Neural cell (in vitro differentiated cells): ENCODE measurements at regions not wholly inside any gene's neighbourhood (a gene's known extent, or its start where the extent isn't known, plus 50 kb on each side); places are given as distances from the start of the nearest gene placed in this dataset.

Experiments used
- H2AFZ ChIP-seq: fragments of 200-600, 300-800 bp; sonication (generic), shearing (Covaris generic); 2 replicates; pipeline ENCODE4 v1.6.0; 2014; ENCODE audit warnings: low read depth, mild to moderate bottlenecking, antibody characterized with exemption, low read length, moderate library complexity
- H3F3A ChIP-seq: fragments of 200-600 bp; shearing (Covaris generic); 2 replicates; pipeline ENCODE4 v1.6.1; 2016; ENCODE audit warnings: mild to moderate bottlenecking, moderate library complexity, mixed read lengths, antibody characterized with exemption, low read length; ENCODE audit not compliant: insufficient read depth, poor library complexity, severe bottlenecking
- H3K27ac ChIP-seq: fragments of 200-600, 300-800 bp; sonication (generic), shearing (Covaris generic); 2 replicates; pipeline ENCODE4 v1.5.1; 2014; ENCODE audit warnings: mild to moderate bottlenecking, low read length, moderate library complexity
- H3K27me3 ChIP-seq: fragments of 300-800, 200-600 bp; sonication (generic), shearing (Covaris generic); 2 replicates; pipeline ENCODE4 v1.6.0; 2014; ENCODE audit warnings: mild to moderate bottlenecking, low read depth, low read length, moderate library complexity; ENCODE audit not compliant: insufficient read depth
- H3K36me3 ChIP-seq: fragments of 300-800, 200-600 bp; sonication (generic), shearing (Covaris generic); 2 replicates; pipeline ENCODE4 v1.5.1; 2014; ENCODE audit warnings: mild to moderate bottlenecking, antibody characterized with exemption, low read length, moderate library complexity; ENCODE audit not compliant: insufficient read depth
- H3K4me2 ChIP-seq: fragments of 300-800, 200-600 bp; sonication (generic), shearing (Covaris generic); 2 replicates; pipeline ENCODE4 v1.6.0; 2014; ENCODE audit warnings: mild to moderate bottlenecking, low read length
- H3K4me3 ChIP-seq: fragments of 300-800, 200-600 bp; sonication (generic), shearing (Covaris generic); 2 replicates; pipeline ENCODE4 v1.5.1; 2014; ENCODE audit warnings: mild to moderate bottlenecking, low read length, moderate library complexity
- H3K79me2 ChIP-seq: fragments of 200-600 bp; shearing (Covaris generic); replicated peaks from 2 replicates; pipeline ENCODE4 v1.6.0; 2014; ENCODE audit warnings: mild to moderate bottlenecking, low read length, moderate library complexity; ENCODE audit not compliant: insufficient read depth
- H3K9ac ChIP-seq: fragments of 300-800, 200-600 bp; sonication (generic), shearing (Covaris generic); 2 replicates; pipeline ENCODE4 v1.6.1; 2016; ENCODE audit warnings: mild to moderate bottlenecking, low read length, mixed read lengths
- H3K9me2 ChIP-seq: fragments of 200-600 bp; shearing (Covaris generic); 2 replicates; pipeline ENCODE4 v1.6.1; 2016; ENCODE audit warnings: mild to moderate bottlenecking, low read length, mixed read lengths; ENCODE audit not compliant: insufficient read depth
- H3K9me3 ChIP-seq: fragments of 200-600, 300-800 bp; sonication (generic), shearing (Covaris generic); 2 replicates; pipeline ENCODE4 v1.6.1; 2016; ENCODE audit warnings: mild to moderate bottlenecking, mixed run types, low read length, moderate library complexity, mixed read lengths
- H4K20me1 ChIP-seq: fragments of 200-600 bp; shearing (Covaris generic); 2 replicates; pipeline ENCODE4 v1.6.1; 2016; ENCODE audit warnings: mild to moderate bottlenecking, mixed run types; ENCODE audit not compliant: insufficient read depth
- EP300 ChIP-seq: fragments of 450-650 bp; conservative IDR thresholded peaks from 2 replicates; pipeline ENCODE4 v1.6.1; 2014; ENCODE audit warnings: antibody characterized with exemption, mild to moderate bottlenecking, moderate library complexity; ENCODE audit not compliant: poor library complexity, severe bottlenecking
- EZH2 ChIP-seq: fragments of 200-600, 300-800 bp; shearing (Covaris generic), sonication (generic); IDR thresholded peaks from 2 replicates; pipeline ENCODE4 v1.6.1; 2014; ENCODE audit warnings: antibody characterized with exemption, low read length, borderline replicate concordance, mild to moderate bottlenecking; ENCODE audit not compliant: insufficient read depth, poor library complexity, severe bottlenecking
- MXI1 ChIP-seq: fragments of 450-650 bp; conservative IDR thresholded peaks from 2 replicates; pipeline ENCODE4 v1.6.1; 2014; ENCODE audit warnings: antibody characterized with exemption, mild to moderate bottlenecking; ENCODE audit not compliant: poor library complexity, severe bottlenecking
- POLR2AphosphoS5 ChIP-seq: IDR thresholded peaks from 2 replicates; pipeline ENCODE4 v1.6.1; 2012
- REST ChIP-seq: IDR thresholded peaks from 2 replicates; pipeline ENCODE4 v1.6.1; 2012; ENCODE audit warnings: borderline replicate concordance
- SMC3 ChIP-seq: fragments of 450-650 bp; conservative IDR thresholded peaks from 2 replicates; pipeline ENCODE4 v1.6.1; 2014; ENCODE audit warnings: antibody characterized with exemption, mild to moderate bottlenecking, moderate library complexity; ENCODE audit not compliant: poor library complexity
- TAF1 ChIP-seq: IDR thresholded peaks from 2 replicates; pipeline ENCODE4 v1.6.1; 2012; ENCODE audit warnings: low read depth
- TF ChIP-seq, protein P1 (sequence below): fragments of 450-650 bp; IDR thresholded peaks from 2 replicates; pipeline ENCODE4 v1.5.1; 2014; ENCODE audit warnings: antibody characterized with exemption, mild to moderate bottlenecking, moderate library complexity; ENCODE audit not compliant: poor library complexity, severe bottlenecking

DNA sequence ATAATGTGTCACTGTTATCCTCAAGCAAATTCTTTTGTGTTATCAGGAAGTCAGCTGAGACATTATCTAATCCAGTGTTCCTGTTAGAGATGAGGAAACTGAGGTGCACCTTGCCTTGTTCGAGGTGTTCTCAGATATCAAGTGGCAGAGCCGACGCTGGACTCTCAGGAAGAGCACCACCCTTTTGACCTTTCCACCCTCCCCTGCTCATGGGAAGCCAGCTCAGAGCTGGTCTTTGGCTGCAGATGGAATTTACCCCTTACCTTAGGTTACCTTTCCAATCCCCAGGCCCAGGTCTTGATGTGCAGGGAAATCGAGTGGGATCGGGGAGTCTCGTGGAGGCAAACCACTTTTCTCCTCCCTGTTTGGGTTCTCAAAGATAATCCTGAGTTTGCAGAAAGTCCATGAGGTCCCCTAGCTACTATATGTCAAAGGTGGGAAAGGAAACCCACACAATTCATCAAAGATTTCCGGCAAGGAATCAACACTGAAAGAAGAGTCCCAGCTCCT lies 62.9 kb upstream of the PIM1 start:
- Histone ChIP-seq H3K27me3 (no peaks in the 10 kb centered on the region), H3K36me3 (no peaks in the 10 kb centered on the region), H3K9me2 (no peaks in the 10 kb centered on the region), H3F3A (no peaks in the 10 kb centered on the region), H2AFZ (no peak overlapping the region), H3K79me2 (no peaks in the 10 kb centered on the region), H4K20me1 (no peaks in the 10 kb centered on the region), H3K4me2 (no peak overlapping the region), H3K9me3 (no peaks in the 10 kb centered on the region), H3K27ac (no peak overlapping the region), H3K4me3 (no peak overlapping the region), H3K9ac (no peak overlapping the region)
- TF ChIP-seq SMC3 (no peak), MXI1 (no peak), POLR2AphosphoS5 (no peak), EP300 (no peak), REST (no peak)
- TF ChIP-seq, protein P1, sequence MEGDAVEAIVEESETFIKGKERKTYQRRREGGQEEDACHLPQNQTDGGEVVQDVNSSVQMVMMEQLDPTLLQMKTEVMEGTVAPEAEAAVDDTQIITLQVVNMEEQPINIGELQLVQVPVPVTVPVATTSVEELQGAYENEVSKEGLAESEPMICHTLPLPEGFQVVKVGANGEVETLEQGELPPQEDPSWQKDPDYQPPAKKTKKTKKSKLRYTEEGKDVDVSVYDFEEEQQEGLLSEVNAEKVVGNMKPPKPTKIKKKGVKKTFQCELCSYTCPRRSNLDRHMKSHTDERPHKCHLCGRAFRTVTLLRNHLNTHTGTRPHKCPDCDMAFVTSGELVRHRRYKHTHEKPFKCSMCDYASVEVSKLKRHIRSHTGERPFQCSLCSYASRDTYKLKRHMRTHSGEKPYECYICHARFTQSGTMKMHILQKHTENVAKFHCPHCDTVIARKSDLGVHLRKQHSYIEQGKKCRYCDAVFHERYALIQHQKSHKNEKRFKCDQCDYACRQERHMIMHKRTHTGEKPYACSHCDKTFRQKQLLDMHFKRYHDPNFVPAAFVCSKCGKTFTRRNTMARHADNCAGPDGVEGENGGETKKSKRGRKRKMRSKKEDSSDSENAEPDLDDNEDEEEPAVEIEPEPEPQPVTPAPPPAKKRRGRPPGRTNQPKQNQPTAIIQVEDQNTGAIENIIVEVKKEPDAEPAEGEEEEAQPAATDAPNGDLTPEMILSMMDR = no peak

GRCh38 chr6:37109714-37110499 lies 60.0 kb upstream of the PIM1 start:
- no peak overlapping the region for H3K9ac ChIP-seq
- H3K4me3 ChIP-seq = no peak overlapping the region
- H3K4me2 ChIP-seq = no peak overlapping the region
- H3F3A ChIP-seq = no peaks in the 10 kb centered on the region
- H3K9me3 ChIP-seq = no peaks in the 10 kb centered on the region
- no peaks in the 10 kb centered on the region for H3K79me2 ChIP-seq
- no peaks in the 10 kb centered on the region for H3K27me3 ChIP-seq
- no peaks in the 10 kb centered on the region for H4K20me1 ChIP-seq
- TF ChIP-seq REST (no peak), EP300 (no peak), EZH2 (no peak), TAF1 (no peak), POLR2AphosphoS5 (no peak)
- H3K36me3 ChIP-seq = no peaks in the 10 kb centered on the region
- no peak overlapping the region for H3K27ac ChIP-seq
- no peaks in the 10 kb centered on the region for H3K9me2 ChIP-seq
- no peak overlapping the region for H2AFZ ChIP-seq
